HG03196 (cell line): ENCODE measurements at regions not wholly inside any gene's neighbourhood (a gene's known extent, or its start where the extent isn't known, plus 50 kb on each side); places are given as distances from the start of the nearest gene placed in this dataset.

ENCODE experiments used
- ATAC-seq: cut with Tn5 transposase; IDR thresholded peaks from one replicate; pipeline ENCODE4 v1.9.1; 2021; ENCODE audit not compliant: unreplicated experiment

DNA sequence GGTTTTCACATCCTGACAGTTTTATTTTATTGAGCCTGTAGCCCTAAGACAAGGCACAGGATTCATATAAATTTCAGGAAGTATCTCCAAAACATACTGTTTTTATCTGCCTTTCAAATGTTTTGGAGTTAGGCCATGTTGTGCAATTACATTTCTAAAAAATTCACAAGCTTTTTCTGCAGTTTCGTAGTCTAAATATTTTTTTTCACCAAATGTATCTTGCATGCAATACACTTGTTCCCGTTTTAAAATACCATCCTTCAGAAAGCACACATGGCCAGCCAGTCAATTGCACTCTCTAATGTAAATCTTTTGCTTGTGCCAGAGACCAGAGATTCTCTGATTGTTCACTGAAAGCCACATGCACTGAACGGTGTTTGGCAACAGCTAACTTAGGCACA lies 161.5 kb upstream of the PRKCQ start:
- ATAC-seq: no peak

DNA sequence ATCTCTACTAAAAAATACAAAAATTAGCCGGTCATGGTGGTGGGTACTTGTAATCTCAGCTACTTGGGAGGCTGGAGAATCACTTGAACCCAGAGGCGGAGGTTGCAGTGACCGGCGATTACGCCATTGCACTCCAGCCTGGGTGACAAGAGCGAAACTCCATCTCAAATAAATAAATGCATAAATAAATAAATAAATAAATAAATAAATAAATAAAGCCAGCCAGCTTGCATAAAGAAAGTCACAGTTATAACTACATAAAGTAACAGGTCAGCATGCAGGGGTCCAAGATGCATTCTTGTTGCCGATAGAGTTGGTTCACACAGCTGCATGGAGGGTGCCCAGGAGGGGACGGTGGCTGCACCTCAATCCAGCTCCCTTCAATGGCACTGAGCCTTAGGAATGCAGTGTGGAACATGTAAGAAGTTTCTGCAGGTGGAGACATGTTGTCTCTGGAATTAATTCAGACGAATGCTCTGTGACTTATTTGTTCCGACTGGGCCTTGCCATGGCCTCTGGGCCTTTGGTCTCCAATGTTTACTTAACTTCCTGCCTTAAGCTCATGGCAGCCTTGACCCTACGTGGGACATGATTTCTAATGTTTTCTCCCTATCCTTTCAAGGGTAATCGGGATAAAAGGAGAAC lies 159.6 kb upstream of the PRKCQ start:
- no peak for ATAC-seq

DNA sequence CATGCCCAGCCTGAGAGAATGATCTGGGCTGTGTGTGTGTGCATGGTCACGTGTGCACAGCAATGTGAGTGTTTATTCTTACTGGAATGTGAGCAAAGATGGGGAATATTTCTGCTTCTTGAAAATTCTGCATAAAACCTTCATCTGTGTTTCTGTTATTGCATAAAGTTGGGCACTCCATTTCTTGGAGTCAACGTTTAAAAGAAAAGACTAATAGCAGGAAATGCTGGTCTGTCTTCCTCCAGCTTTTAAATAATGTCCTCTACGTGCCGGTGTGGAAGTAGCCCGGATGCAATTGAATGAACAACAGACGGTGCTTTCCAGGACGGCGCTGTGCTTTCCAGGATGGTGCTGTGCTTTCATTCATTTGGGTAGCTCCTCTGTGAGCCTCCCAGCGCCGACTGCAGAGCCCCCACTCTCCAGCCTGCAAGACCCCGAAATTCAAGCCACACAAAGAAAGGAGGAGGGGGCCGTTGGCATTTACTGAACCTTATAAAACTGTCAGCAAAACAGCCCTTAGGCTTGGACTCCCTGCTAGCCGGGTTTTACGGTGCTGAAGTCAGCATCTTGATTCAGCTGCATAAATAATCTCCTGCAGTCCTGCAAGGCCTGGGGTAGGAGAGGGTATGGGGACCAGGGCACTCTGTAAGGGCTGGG lies 158.2 kb upstream of the PRKCQ start:
- ATAC-seq: no peak

DNA sequence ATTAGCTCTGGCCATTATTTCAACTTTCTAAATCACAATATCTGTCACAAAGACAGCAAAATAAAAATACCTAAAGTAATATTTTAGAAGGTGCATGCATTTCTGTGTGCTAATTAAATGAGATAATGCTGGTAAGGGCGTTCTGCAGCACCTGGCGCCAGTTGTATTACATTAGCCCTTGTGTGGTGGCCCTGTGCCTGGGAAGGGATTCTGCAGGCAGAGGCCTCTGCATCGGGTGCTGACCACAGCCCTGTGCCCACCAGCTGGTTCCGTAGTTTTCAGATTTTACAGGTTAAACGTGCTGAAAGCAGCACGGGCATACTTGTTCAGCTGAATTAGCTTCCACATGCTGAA lies 157.7 kb upstream of the PRKCQ start:
- ATAC-seq: no peak

DNA sequence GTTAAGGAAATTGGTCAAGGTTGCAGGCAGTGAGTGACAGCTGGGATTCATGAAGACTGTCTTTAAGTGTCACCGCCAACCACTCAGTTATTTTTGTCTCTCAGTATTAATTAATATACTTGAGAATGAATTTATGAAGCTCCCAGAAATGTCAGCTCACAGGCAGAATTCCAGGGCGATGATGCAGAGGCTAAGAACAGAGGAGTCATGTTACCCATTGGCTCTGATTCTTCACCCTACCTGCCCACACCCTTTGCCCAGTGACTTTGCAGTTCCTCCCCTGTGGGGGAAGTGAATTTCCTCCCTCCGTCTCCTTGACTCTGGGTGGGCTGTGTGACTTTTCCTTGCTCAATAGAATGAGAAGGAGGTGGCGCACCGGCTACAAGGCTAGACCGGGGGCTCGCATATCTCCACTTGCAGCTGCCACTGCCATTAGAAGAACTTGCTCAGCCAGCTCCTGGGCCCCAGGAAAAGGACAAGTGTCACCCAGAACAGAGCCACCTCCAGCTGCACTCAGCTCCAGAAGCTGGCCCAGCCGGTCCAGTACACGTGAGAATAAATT lies 157.1 kb upstream of the PRKCQ start:
- no peak for ATAC-seq

DNA sequence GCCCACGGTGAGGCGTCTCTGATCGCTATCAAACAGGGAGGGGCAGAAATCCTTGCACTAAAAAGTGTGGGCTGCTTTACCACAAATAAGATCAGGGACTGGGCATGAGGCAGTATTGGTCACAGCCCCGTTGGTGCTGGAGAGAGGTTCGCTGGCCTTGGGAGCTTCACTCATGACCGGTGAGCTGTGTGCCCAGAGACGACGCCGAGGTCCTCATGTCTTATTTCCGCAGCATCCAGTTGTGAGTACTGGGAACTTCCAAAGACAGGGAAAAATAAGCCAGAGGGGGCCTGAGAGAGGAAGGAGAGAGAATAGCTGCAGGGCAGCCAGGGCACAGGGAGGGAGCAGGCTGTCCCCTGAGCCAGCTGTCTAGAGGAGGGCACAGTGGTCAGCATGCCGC lies 154.2 kb upstream of the PRKCQ start:
- no peak for ATAC-seq

DNA sequence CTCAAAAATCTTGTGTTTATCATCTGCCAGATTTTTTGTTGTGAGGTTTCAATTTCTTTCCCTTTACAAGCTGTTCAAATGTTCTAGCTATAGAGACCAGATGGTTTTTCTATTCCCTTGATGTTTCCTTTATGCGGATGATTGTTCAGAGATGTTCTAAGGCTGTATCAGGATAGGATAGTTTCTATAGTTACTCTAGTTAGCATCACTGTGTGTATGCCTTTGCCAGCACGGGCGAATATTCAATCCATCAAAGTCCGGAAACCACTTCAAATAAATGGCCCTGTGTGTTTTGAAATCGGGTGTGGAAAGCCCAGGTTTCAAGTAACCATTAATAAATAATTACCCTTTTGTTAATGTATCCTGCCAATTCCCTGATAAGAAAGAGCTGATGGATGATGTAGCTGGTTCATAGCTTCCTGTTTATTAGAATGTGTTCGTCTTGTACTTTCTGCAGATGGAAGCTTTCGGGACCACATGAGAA lies 149.8 kb upstream of the PRKCQ start:
- no peak for ATAC-seq

DNA sequence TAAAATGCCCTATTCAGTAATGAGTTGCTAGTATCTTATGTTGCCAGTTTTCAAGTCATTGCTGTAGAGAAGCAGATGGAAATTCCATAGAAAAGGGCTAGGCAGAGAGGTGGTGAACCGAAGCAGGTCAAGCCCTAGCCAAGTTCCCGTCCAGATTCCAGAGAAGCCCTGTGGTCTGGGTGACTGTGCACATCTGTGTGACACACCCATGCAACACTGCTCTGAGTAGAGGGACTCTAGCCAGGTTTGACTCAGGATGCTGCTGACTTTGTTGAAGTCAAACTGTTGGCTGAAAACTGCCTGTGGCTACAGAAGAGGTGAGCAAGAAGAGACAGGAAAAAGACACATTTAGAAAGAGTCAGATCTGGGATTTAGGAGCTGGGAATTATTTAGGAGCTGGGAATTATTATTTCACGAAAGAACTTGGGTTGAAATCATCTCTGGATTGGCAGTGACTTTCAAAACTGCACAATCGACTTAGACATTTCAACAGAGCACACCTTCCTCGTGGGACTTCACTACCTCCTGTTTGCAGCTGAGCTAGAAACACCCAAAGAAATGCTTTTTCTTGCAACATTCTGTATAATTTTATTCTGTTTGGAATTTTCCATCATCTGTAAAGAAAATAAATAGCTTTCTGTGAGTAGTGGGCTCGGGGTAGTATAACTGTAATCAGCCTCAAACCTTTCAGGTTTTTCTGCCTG lies 149.1 kb upstream of the PRKCQ start:
- no peak for ATAC-seq

DNA sequence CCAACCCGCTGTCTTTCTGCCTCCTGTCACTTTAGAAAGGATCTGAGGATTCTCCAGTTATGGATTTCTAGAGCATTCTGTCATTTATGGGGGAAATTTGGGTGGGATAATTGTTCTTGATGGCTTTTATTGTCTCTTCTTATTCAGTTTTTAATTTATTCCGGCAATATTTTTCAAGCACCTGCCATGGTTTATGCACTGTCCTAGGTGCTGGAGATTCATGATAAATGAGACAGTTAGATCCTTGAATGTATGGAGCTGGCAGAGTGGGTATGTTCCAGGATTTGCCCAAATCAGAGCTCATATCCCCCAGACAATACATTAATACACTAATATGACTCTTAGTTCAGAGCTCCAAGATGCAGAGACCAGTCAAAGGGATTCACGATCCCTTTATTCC lies 146.8 kb upstream of the PRKCQ start:
- no peak for ATAC-seq

DNA sequence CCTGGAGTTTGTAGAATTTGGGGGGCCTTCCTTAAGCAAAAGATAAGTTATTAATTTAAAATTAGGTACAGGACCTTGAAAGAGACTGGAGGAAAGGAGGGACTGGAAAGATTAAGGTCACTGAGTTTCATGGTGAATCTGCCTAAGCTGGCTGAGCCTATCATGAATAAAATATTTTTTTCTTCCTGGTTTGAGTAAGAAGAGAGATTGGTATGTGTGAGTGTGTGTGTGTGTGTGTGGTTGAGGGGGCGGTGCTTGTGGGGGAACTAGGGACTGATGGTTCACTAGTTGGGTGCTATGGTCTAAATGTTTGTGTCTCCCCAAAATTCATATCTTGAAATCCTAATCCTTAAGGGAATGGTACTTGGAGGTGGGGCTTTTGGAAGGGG lies 142.5 kb upstream of the PRKCQ start:
- no peak for ATAC-seq

DNA sequence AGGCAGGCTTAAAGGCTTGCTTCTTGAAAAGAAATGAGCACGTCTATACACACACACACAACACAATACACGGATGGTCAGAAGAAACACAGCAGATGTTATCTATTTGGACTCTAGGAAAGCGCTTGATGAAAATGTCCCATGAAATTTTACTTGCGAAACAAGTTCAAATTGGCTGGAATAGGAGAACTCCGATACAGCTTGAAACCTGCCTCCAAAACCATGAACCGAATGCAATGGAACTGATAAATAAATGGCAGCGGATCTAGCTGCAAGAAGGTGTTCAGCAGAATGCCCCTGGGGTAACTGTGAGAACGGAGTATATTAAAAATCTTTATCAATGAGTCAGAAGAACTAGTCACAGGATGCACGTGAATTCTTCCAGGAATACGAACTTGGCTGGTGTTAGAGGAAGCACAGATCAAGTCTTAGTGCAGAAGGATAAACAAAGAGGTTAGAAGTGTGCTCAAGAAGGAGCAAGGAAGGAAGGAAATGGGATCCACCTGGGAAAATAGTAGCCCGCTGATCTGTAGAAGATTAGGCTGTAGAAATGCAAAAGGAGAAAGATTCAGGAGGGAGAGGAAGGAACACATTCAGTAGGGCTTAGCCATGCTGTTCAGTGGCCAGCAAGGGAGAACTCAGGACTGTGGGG lies 142.0 kb upstream of the PRKCQ start:
- no peak for ATAC-seq

DNA sequence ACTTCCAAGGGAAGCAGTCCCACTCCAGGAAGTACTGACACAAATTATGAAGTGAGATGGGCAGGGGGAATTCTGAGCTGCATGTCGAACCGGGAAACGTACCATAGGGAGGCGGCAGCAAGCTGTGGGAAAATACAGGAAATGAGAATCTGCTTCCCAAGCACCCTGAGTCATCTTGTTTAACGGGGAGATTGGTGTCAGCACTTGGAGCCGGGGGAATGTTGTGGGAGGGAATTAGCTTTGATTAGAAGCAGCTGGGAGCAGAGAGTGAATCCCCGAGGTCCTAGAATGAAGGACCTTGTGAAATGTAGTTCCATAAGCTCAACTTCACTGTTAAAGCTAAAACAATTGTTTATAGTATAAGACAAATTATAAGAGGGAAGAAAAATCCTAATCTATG lies 141.4 kb upstream of the PRKCQ start:
- ATAC-seq: no peak

DNA sequence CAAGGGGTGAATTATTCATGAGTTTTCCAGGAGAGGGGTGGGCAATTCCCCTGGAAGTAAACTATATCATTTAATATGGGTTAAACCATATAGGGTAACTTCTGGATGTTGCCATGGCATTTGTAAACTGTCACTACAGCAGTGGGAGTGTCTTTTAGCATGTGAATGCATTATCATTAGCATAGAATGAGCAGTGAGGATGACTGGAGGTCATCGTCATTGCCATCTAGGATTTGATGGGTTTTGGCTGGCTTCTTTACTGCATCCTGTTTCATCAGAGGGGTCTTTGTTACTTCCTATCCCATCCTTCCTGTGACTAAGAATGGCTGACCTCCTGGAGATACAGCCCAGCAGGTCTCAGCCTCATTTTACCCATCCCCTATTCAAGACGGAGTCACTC lies 139.5 kb upstream of the PRKCQ start:
- ATAC-seq: no peak

DNA sequence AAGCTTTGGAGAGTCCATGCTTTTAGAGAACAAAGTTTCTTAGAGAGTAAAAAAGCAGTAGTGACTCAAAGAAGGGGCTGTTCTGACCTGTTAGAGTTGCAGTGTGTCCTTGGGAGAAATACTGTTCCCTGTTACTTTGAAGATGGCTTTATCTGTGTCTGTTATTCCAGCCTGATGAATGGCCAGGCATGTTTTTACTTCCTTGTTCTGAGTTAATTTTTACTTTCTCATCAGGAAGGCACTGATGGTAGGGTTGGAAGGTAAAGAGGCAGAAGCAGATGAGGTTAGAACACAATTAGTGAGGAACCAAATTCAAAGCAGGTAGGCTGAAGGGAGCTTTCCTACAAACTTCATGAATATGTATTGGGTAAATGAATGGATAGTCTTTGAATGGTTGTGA lies 138.5 kb upstream of the PRKCQ start:
- no peak for ATAC-seq

DNA sequence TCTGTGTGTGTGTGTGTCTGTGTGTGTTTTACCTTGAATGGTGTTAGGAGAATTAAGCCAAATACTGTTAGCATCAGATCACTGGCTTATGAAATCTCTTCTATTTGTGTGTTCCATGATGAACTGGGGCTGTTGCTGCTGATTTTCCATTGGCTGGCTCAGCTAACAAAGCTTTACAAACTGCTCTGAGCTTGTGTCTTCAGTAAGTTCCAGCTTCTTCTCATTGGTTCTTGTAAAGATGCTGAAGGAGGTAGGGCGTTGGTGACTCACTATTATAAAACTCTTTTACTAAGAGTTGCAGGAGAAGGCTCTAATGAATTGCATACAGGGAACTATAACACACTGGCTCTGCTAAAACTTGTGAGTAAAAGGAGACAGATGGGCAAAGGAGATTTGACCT lies 136.4 kb upstream of the PRKCQ start:
- ATAC-seq: no peak

DNA sequence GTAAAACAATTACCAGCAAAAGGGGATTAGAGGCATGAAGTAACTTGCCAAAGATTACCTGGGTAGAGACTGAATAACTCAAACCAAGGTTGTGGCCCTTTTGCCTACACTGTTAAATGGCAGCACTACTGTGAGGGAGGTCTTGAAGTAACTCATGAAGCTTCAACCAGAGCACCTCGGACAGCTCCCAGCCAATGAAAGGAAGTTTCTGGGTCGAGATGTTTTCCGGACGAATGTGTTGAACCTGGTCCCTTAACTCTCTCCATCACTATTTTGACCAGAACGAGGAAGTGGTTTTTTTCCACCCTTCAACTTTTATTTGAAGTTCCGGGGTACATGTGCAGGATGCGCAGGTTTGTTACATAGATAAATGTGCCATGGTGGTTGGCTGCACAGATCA lies 133.6 kb upstream of the PRKCQ start:
- ATAC-seq: no peak

DNA sequence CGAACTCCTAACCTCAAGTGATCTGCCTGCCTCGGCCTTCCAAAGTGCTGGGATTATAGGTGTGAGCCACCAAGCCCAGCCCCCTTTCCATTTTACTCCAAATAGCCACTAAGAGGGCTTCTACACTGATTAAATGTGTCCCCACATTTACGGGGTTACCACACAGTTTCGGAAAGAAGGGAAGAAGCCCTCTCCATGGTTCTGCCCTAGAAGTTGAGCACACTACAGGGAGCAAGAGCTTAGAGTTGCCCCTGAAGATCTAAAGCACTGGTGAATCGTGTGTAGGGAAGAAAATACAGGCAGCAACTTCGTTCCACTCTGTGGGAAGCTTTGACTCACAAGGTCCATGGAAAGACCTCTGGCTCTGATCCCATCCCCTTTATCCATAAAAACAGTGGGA lies 133.0 kb upstream of the PRKCQ start:
- no peak for ATAC-seq

DNA sequence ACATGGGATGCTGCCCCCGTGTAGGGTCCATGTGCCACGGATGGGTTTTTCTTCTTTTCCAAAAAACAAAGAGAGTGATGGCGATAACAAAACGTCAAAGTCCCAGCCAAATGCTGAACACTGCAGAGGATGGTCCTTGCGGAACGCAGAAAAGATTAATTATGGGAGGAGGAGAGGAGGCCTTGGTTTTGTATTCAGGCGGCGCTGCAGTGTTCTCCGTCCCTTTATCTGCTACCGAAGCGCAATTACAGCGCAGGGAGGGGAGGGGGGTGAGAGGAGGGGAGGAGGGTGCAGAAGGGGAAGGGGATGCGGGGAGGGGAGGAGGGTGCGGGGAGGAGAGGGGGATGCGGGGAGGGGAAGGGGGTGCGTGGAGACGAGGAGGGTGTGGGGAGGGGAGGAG lies 131.8 kb upstream of the PRKCQ start:
- ATAC-seq: no peak

DNA sequence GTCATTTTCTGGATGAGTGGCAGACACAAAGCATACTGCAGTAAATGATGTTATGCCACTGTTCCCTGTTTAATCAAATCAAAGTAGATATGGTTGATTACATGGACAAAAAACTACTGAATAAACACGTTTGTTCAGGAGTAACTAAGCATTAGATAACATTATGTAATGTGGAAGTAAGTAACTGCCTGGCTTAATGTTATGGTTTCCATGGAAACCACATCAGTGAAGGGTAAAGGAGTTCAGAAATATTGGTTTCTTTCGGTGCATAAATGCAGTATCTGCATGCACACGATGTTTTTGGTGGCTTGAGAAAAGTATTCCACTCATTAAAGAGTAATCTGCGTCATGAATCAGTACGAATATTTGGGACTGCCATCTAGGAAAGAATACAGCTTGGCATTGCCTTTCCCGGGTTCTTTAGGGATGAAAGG lies 131.3 kb upstream of the PRKCQ start:
- no peak for ATAC-seq

DNA sequence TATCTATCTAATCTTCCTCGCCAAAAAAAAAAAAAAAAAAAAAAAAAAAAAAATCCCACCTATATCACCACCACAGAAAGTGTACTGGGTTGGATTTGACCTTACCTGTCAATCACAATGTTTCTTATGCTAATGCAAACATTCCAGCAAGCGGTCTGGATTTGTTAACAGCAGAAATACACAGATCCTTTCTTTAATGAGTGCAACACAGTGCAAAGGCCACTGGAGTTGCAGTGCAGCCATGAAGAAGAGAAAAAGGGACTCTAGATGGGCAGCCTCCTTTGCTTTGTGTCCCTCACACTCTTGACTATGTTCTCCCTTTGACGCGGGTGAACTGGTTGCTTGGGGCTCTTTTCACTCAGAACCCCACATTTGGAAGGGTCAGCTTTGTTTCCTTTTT lies 127.3 kb upstream of the PRKCQ start:
- ATAC-seq: no peak

DNA sequence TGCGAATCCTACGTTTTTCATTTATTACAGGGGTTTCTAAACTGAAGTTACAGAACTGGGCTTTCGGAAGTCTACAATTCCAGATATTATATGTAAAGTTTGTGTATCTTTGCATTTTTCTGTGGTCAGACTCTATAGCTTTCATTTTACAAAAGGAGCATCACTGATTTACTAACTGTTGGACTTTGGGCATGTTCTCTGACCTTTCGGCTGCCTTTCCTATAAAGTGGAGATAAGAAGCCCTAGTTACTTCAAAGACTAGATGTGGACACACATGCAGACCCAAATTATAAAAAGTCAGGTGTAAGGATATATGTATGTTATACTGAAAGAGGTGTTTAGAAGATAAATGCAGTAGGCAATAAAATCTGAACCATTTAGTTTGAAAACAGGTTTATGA lies 126.6 kb upstream of the PRKCQ start:
- no peak for ATAC-seq

DNA sequence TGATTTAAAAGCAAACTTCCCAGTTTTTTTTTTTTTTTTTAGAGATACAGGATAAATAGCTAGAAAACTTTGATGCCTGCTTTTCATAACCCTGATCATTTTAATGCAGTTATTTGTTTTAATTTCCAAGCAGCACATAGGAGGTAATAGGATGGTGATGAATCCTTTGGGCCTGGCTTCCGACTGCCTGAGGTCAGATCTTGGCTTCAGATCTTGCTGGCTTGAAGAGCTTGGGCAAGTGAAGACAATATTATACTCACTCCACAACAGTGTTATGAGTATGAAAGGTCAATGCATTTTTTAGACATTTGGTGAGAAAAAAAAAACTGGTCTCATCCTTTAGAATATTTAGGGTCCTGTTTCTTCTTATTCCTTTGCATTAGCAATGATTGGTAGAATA lies 124.8 kb upstream of the PRKCQ start:
- no peak for ATAC-seq
